Middle frontal gyrus (tissue), 1 donor: ENCODE measurements at regions not wholly inside any gene's neighbourhood (a gene's known extent, or its start where the extent isn't known, plus 50 kb on each side); places are given as distances from the start of the nearest gene placed in this dataset.
"Not testable (repeated sequence)": the region's sequence is repeated elsewhere in the genome, so short reads cannot be mapped to it uniquely, and the experiment has no call there.

ENCODE experiments used
- DNase-seq: peaks from one replicate; pipeline ENCODE4 v3.0.0-alpha.2; 2015; ENCODE audit warnings: low spot score; ENCODE audit errors: extremely low spot score

DNA sequence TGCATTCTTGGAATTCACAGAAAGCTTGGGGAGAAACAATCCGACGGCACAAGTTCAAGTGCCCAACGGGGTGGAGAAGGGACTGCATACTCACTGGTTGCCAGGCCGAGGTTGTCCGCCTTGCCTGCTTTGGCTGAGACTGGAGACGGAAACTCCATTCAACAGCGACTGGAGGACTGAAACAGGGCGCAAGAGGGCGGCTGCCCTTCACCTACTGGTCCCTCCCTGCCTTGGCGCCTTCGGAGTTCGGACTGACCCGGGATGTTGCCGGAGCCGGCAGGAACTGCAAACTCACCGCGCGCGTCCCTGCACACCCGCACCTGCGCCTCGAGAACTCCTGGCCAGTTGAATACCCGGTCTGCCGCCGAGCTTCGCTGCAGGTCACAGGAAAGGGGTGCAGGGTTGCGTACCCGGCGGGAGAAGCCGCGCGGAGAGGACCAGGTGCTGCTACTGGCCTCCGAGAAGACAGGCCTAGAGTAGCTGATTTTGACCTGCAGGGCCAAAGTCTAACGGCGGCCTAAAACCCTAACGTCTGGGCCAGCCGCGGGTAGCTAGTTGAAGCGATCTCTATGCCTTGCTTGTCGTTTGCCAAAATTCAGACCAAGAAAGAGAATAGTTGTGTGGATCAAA, 132.9 kb downstream of the FAM72B start:
- DNase-seq, result not testable (repeated sequence)

DNA sequence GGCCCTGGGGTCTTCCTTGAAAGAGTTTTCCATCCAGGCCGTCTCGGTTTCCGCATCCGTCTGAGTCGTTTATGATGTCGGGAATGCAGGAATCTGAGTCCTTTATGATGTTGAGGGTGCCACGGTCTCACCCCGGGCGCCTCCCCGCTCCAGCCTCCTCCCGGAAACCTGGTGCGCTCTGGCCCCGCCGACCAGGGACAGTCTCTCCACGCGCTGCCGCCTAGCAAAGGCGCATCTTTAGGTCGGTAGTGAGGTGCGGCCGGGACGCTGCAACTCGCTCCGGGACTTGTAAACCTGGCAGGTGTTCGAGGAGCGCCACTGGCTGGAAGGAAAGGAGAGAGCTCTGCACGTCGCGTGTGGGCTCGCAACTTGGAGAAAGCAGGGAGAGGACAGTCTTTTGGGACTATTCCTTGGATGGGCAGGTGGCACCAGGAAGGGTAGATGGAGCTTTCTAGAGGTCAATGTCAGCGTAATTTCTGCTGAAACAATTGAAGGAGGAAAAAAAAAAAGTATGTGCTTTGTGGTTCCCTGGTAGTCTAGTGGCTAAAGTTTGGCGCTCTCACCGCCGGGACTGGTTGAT, 132.0 kb downstream of the FAM72B start:
- not testable (repeated sequence) for DNase-seq

DNA sequence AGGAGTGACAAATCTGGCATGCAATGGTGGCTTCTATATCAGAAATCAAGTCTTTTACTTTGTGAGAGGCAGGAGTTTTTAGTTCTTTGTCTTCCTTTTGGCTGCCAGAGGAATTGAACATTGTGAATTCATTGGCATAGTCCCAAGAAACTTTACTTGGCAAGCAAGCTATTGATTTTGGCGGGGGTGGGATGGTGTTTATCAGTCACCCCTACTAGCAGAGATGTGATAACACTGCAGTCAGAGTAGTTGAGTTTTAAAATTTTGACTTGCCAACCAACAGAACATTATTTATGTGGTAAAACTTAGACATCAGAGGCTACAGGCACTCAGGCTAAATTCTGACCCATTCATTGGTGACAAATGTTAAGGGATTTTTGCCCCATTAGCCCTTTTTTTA, 129.2 kb downstream of the FAM72B start:
- not testable (repeated sequence) for DNase-seq

DNA sequence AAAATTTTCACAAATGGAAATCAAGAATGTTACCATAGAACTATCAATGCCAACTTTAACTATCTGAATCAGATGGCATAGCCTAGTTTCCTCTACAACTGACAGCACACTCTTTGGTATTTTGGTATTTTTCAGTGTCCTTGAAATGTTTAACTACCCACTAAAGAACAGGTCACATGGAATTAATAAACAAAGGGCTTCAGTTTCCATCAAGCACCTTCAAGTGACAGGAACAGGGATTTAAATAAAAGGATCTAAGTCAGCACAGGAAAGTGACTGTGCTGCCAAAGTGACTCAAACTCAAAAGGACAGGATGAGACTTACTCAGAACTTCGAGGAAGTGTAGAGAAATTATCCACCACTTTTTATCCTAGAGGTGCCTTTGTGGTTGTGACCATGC, 117.2 kb downstream of the FAM72B start:
- not testable (repeated sequence) for DNase-seq

DNA sequence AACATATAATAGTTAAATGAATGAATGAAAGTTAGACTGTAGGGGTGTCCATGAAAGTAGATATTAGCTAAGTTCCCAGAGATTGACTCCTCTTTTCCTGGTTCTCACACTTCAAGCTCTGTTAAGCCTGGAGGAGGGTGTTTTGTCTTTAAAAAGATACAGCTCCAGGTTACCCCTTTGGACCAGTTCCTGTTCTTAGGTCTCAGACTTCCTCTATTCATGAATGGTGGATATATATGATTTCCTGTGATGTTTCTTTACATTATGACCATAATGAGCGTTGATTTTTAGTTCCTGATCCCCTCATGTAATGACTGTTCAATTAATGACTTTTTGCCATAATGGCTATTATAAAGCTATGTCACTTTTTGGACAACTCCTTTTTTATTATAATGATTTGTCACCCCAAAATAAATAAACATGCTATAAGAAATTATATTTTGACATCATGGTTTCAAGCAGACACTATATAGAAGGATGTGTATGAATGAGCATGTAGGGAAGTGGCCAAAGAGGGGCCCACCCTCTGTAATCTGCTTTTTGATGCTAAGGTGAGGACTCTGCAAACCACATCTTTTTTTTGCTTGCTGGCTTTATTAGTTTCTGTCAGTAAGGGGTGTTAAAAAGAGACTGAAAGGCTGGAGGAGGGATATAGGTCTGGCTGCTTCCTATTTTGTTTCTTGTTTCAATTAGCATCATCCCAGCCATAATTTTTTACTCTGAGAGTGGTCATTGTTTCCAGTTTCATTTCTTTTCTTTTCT, 115.2 kb downstream of the FAM72B start:
- DNase-seq, result not testable (repeated sequence)

DNA sequence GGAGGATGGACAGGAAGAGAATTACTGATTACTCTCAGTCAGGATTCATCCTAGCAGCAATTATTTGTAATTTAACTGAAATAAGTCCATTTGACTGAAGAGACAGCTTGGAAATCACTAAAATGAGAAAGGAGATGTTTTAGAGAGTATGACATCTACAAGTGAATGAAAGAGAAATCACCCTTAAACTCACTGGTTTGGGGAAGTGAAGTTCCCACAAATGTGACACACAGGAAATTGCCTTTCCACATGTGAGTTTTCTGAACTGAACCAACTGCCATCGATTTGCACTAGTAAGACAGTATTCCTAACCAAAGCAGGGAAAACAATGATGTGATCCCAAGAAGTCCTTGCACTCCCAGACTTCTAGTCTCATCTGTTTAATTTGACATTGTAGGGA, 110.3 kb downstream of the FAM72B start:
- not testable (repeated sequence) for DNase-seq

DNA sequence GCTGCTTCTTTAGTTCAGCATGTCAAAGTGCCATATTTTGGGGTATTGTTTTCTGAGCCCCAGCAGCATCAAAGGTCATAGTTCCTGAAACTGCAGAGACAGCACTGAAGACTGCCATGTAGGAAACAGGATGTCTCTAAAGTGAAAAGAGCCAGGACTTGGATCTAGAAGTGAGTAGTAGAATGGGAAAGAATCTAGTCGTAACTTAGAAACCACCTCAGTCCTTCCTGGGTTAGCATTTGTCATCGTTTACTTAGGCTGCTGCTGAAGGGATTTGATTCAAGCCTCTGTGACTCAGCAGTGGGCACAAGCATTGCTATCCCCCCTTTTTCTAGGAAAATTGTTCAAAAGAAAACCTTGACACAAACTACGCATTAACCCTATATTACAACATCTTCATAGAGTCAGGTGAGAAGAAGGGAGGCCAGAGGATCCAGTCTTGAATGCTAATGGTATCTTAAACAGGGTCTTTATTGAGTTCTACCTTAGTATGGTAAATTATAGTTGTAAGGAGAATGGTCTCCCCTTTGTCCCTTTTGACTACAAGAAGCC, 108.8 kb downstream of the FAM72B start:
- not testable (repeated sequence) for DNase-seq

DNA sequence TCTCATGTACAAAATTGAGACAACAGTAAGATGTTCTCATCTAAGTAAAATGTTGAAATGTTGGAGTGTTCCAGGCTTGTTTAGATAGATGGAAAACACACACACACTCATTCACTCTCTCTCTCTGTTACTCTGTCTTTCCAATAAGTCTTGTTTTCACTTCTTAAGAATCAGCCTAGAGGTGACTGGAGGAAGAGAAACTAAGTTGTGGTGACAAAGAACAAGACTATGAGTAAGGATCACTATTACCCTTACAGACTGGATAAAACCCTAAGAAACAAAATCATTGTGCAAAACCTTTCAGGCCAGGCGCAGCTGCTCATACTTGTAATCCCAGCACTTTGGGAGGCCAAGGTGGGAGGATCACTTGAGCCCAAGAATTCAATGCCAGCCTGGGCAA, 107.5 kb downstream of the FAM72B start:
- not testable (repeated sequence) for DNase-seq

DNA sequence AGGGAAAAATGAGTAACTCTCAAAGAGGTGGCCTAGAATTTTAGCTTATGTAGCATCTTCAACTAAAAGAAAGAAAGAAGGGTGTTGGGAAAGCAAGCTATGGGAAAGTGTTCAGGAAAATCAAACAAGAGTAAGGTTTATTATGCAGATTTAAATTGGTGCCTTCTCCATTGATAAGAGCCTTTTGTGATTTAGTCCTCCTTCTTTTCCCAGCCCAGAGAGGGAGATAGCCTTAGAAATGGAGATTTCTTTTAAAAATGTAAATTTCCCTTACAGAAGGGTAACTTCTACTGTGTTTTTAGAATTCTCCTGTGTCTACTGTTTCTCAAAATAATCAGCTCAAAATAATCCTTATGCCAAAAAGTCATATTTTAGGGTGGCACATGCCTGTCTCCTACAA, 104.5 kb downstream of the FAM72B start:
- DNase-seq, result not testable (repeated sequence)

DNA sequence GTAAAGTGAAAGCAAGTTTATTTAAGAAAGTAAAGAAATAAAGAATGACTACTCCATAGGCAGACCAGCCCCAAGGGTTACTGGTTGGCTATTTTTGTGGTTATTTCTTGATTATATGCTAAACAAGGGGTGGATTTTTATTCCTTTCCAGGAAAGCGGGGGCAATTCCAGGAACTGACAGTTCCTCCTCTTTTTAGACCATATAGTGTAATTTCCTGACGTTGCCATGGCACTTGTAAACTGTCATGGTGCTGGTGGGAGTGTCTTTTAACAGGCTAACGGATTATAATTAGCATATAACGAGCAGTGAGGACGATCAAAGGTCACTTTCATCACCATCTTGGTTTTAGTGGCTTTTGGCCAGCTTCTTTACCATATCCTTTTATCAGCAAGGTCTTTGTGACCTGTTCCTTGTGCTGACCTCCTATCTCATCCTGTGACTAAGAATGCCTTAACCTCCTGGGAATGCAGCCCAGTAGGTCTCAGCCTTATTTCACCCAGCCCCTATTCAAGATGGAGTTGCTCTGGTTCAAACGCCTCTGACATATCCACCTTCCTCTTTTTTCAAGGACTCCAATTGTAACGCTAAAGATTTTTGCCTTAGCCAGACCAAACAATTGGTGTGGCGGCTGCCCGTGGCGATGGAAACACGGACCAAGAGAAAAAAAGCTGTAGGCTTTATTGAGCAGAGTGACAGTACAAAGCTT, 103.8 kb downstream of the FAM72B start:
- not testable (repeated sequence) for DNase-seq

DNA sequence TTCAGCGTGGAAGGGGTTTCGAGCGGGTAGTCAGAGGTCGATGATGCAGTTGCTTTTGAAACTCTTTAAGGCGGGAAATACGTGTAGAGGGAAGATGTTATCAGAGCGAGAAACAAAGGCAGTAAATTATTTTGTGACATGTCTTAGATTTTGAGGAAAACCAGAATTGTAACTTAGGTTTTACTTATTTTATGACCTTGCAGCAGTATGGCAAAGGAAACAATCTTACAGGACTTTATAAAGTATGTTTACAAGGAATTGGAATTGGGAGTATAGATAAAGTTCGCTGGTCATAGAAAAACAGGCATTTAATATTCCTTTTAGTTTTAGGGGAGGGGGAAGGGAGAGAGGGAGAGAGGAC, 103.3 kb downstream of the FAM72B start:
- not testable (repeated sequence) for DNase-seq

DNA sequence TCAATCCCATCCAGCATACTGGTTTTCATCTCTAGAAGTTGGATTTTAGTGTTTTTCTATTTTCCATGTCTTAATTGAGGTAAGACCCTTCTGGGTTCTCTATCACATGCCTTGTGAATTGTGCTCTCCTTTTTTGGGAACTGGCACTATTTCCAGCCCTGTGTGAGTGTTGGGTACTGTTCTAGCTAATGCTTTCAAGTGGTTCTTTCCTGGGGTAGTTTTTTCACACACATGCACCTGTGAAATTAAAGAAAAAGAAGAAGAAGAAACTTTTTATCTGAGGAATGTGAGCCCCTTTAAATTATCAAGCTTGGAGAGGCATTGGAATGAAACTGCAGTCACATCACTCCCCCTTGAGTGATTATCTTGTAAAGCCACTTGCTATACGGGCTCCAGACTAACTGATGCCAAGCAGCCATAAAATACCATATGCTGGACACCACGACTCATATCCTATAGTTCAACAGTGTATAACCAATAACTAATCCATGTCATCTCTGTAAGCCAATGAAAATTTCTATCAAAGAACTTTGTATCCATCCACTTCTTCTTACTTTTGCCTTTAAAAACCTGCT, 102.4 kb downstream of the FAM72B start:
- DNase-seq, result not testable (repeated sequence)

DNA sequence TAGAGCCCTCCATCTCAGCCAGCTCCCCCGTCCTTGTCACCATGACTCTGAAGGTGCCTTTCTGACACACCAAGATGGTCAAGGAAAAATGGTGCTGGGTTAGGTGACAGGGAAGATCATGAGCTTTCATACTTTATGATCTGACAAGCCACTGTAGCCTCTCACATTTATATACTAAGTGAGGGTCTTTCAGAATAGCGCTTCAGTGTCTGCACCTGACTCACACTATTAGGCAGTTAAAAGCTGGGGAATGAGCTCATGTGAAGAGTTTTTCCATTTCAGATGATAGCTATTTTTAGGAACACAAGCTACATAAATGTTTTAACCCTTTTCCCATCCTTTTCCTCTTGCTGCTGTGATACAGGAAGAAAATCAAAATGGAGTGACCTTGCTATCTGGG, 101.1 kb downstream of the FAM72B start:
- not testable (repeated sequence) for DNase-seq

DNA sequence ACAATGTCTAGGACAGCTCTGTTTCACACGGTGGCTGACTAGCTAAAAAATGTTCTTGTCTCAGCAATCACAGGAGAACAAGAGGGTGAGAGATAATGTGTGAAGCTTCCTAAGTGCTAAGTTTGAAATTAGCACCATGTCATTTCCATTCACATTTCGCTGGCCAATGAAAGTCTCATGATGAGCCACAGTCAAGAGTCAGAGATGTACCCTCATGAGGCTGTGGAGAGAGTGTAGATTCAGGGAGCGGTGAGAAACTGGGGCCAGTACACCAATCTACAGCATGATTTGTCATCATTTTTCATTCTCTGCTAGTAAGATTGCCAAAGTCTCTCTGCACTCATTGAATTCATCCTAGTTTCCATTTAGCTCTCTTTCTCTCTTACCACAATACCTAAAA, 97.9 kb downstream of the FAM72B start:
- not testable (repeated sequence) for DNase-seq

DNA sequence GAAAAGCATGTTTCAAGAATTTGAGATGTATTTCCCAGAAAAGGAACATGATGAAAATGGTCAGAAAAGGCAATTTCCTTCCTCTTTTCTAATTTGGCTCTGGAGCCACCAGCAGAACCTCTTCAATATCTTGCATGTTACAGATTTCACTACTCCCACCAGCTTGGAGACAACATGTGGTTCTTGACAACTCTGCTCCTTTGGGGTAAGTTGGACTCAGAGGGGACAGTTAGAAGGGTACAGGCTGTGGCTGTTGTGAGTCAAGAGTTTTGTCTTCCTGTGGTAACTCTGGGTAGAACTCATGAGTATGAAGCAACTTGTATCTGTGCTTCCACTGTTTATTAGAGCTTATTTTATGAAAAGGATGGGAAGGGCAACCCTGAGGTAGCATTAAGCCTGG, 96.9 kb downstream of the FAM72B start:
- not testable (repeated sequence) for DNase-seq

DNA sequence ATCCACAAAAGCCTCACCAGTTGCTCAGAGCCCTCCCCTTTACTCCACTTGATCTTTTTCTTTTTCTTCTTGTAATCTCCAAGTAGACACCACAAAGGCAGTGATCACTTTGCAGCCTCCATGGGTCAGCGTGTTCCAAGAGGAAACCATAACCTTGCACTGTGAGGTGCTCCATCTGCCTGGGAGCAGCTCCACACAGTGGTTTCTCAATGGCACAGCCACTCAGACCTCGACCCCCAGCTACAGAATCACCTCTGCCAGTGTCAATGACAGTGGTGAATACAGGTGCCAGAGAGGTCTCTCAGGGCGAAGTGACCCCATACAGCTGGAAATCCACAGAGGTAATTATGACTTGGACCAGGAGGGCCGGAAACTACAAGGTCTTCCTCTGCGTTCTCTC, 95.6 kb downstream of the FAM72B start:
- not testable (repeated sequence) for DNase-seq

DNA sequence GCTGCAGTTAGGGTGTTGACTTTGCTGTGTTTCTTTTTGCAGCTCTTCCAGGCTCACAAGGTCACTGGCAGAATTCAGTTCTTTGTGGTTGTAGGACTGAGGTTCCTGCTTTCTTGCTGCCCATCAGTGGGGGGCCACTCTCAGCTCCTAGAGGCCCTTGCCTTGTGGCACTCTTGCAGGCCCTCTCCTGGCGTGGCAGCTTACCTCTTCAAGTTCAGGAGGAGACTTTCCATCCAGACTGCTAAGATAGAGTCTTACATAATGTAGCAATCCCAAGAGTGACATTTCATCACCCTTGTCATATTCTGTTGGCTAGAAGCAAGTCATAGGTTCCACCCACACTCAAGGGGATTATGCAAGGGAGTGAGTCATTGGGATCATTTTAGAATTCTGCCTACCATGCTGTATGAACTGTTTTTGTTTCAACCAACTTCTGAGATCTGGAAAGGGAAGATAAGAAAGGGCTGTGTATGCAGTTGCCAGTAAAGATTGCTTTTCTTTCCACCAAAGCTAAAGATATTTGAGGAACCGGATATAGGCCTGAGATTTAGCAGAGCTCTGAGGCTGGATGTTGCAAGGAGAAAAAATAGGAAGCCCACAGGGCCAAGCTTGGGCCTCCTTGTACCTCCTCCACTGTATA, 91.7 kb downstream of the FAM72B start:
- not testable (repeated sequence) for DNase-seq

DNA sequence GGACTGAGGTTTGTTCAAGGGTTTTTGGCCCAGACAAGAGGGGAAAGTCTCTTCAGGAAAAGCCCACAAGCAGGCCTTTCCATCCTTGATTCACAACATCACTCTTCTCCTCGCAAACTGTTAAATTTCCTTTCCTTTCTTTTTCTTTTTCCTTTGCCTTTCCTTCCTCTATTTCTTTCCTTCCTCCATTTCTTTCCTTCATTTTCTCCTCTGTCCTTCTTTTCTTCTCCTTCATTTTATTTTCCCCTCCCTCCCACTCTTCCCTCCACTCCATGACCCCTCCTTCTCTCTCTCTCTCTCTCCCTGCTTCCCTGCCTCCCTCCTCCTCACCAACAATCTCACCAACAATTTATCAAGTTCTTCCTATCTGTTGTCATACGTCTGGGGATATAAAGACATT, 89.1 kb downstream of the FAM72B start:
- DNase-seq, result not testable (repeated sequence)

DNA sequence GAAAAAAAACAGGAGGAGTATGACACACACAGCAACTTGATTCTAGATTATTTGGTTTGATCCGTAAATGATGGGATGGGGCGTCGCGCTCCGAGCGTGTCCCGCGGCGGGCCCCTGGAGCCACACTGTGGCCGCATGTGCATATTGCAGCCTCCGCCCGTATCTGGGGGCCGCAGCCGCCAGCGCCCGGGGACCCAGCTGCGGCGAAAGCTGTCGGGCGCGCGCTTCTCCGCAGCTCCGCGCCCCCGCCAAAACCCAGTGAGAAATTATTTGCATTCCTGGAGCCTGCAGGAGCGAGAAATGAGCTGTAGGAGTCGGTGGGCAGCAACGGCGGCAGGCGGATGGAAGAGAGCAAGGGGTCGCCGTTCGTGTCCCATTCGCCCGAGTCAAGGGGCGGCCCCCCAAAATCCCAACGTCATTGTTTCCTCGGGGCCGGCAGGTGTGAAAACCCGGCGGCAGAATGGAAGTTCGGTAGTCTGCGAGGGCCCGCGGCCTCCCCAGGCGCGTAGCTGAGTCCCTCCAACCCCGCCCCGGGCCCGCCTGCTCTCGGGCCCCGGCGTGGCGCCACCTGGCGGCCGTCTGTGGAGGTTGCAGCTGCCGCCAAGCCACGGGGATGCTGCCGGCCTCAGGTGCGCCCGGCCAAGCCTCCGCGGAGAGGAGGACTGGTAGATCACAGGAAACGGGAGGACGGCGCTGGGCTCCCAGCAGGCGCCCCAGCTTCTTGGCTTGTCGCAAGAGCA, 86.8 kb downstream of the FAM72B start:
- peak; percentile 34 for DNase-seq

DNA sequence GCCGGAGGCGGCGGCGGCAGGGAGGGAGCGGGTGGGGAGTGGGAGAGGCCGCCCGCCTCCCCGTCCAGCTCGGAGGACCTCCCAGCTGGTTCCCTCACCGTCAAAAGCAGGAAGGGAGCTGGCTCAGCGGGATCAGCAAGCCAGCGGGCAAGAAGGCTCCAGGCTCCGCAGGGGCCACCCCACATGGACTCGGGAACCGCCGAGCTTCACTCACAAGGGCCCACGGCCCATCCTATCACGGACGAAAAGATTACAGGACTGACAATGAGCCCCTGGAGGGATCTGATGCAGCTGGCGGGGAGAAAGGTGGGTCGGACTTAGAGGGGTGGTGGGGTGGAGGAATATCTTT, 86.3 kb downstream of the FAM72B start:
- DNase-seq, result not testable (repeated sequence)
